ENCODE measurements at regions not wholly inside any gene's neighbourhood (a gene's known extent, or its start where the extent isn't known, plus 50 kb on each side); places are given as distances from the start of the nearest gene placed in this dataset.

DNA sequence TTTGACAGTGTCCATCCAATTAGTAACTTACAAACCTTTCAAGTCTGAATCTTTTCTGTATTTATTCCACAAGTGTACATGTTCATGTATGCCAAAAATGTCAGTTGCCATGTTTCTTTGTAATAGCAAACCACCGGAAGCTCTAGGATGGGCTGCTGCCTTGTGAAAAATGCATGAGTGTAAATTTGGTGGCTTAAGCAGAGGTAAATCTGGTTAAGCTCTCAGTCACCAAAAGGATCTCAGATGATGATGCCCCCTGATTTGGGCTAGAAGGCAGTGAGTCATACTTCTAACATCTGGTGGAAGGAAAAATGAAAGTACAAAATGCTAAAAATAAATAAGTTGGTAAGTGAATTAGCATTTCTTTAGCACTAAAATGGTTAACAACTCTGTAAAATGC is 567.5 kb downstream of the ELAVL2 start:
- DNase-seq (no peak), ATAC-seq (ENCODE audit: low read depth) (no peak)
- intact Hi-C loops (cut with micrococcal nuclease): no loop called here
- H3K36me3 ChIP-seq (ENCODE audit: control insufficient read depth, insufficient read depth, low read length): no peaks in the 10 kb centered on the region
- TF ChIP-seq MXI1 (IDR thresholded peaks at IDR 0.05; ENCODE audit: borderline replicate concordance, low read depth, low read length) (no peak), SMC3 (IDR thresholded peaks at IDR 0.05; ENCODE audit: low read depth, low read length) (no peak), FOS (IDR thresholded peaks at IDR 0.05; ENCODE audit: low read depth, low read length) (no peak), RFX5 (IDR thresholded peaks at IDR 0.05; ENCODE audit: low read depth, low read length) (no peak), NFE2L2 (IDR thresholded peaks at IDR 0.05; ENCODE audit: low read depth, low read length) (no peak)
- no peak overlapping the region for H3K4me2 ChIP-seq (ENCODE audit: low read depth, low read length)
- H3K9ac ChIP-seq (ENCODE audit: low read depth, low read length): no peak overlapping the region
- BruUV-seq (replicated peaks): no TSS peak
- H2BK15ac ChIP-seq (ENCODE audit: low read depth, low read length): no peak overlapping the region
- H3K27ac ChIP-seq (ENCODE audit: insufficient read depth, low read length): no peak overlapping the region
- no peaks in the 10 kb centered on the region for H4K20me1 ChIP-seq (ENCODE audit: insufficient read depth, low read length)
- H2BK120ac ChIP-seq (ENCODE audit: low read depth, low read length): no peak overlapping the region
- in situ Hi-C loops (cut with MboI; ENCODE audit: low sequenced_read_pairs): no loop called here
- no peak overlapping the region for H3K4ac ChIP-seq (ENCODE audit: low read depth, low read length)
- H3K9me3 ChIP-seq (ENCODE audit: control insufficient read depth, insufficient read depth, low read length): no peaks in the 10 kb centered on the region
- H3K79me1 ChIP-seq (ENCODE audit: low read depth in 1 of 2, low read length in 2 of 2): no peaks in the 10 kb centered on the region
- no peak overlapping the region for H2AK9ac ChIP-seq (replicated peaks; ENCODE audit: low read depth, low read length, poor library complexity)
- no peak overlapping the region for H4K91ac ChIP-seq (ENCODE audit: insufficient read depth, low read depth, low read length)
- H3K27me3 ChIP-seq (ENCODE audit: control insufficient read depth, insufficient read depth, low read length): no peaks in the 10 kb centered on the region
- CTCF ChIA-PET: no interaction called here
- POLR2A ChIA-PET (ENCODE audit: unreplicated experiment): no interaction called here
- H4K8ac ChIP-seq (ENCODE audit: low read depth in 2 of 2, low read length in 2 of 2): no peak overlapping the region
- H2AK5ac ChIP-seq (ENCODE audit: low read depth, low read length): no peak overlapping the region
- H2BK5ac ChIP-seq (ENCODE audit: low read depth, low read length, poor library complexity, severe bottlenecking): no peak overlapping the region
- no peak overlapping the region for H3K23ac ChIP-seq (ENCODE audit: low read depth, low read length)
- H3K18ac ChIP-seq (ENCODE audit: low read depth, low read length): no peak overlapping the region
- H3K9me1 ChIP-seq (ENCODE audit: insufficient read depth, low read length): no peaks in the 10 kb centered on the region
- H3K4me1 ChIP-seq (ENCODE audit: control insufficient read depth, insufficient read depth, low read length): no peaks in the 10 kb centered on the region
- no peak overlapping the region for H3K14ac ChIP-seq (replicated peaks; ENCODE audit: low read depth, low read length)
- WGBS, 2 experiments (ENCODE audit: extremely low coverage in 2 of 2, insufficient read length in 1 of 2): no CpG with 5 or more reads among the region's 1 CpG
- no peak overlapping the region for H2AFZ ChIP-seq (replicated peaks; ENCODE audit: low read length, poor library complexity)
- dilution Hi-C loops (cut with HindIII; ENCODE audit: low sequenced_read_pairs, unreplicated experiment): no loop called here
- H3K4me3 ChIP-seq (ENCODE audit: insufficient read depth, low read depth, low read length): no peak overlapping the region
- no peak overlapping the region for H2BK20ac ChIP-seq (ENCODE audit: low read depth, low read length)
- no peak overlapping the region for H4K5ac ChIP-seq (ENCODE audit: low read depth, low read length)
- H3K56ac ChIP-seq (ENCODE audit: extremely low read depth, insufficient read depth, low read length): no peak overlapping the region

All from IMR-90 (cell line).